BJ (cell line): ENCODE measurements at regions not wholly inside any gene's neighbourhood (a gene's known extent, or its start where the extent isn't known, plus 50 kb on each side); places are given as distances from the start of the nearest gene placed in this dataset.

Experiments
- CTCF ChIA-PET: fragments of 350-600 bp; formaldehyde crosslinking; extraction: SDS; loops from one replicate; lab custom pipeline; 2021; ENCODE audit warnings: antibody characterized with exemption, inconsistent platforms; lab: Yijun Ruan, JAX
- POLR2A ChIA-PET: fragments of 300-600 bp; sonication (Branson Sonifier 250); formaldehyde crosslinking; extraction: SDS; loops from one replicate; lab custom pipeline; 2021; ENCODE audit warnings: antibody characterized with exemption; lab: Charles Lee
- DNase-seq: peaks from one replicate; pipeline ENCODE4 v3.0.0-alpha.2; 2011; ENCODE audit warnings: low read depth
- H3K27me3 ChIP-seq: 2 replicates; pipeline ENCODE4 v1.6.0; 2011; ENCODE audit warnings: low read length; ENCODE audit not compliant: control insufficient read depth, insufficient read depth
- H3K36me3 ChIP-seq: 2 replicates; pipeline ENCODE4 v1.5.1; 2011; ENCODE audit warnings: low read length; ENCODE audit not compliant: control insufficient read depth, insufficient read depth
- H3K4me3 ChIP-seq: 2 replicates; pipeline ENCODE4 v1.5.1; 2011; ENCODE audit warnings: low read depth, mild to moderate bottlenecking, control low read depth, low read length
- TF ChIP-seq, protein P1 (sequence below): IDR thresholded peaks from 2 replicates; pipeline ENCODE4 v1.5.1; 2011; ENCODE audit warnings: low read depth, mild to moderate bottlenecking, control low read depth, inconsistent platforms, low read length, moderate library complexity; ENCODE audit not compliant: insufficient read depth

GRCh38 chr21:38170704-38171682 lies 85.8 kb upstream of the KCNJ15 start:
- Histone ChIP-seq H3K27me3 (no peaks in the 10 kb centered on the region), H3K4me3 (no peak overlapping the region), H3K36me3 (no peaks in the 10 kb centered on the region)
- DNase-seq: no peak
- ChIA-PET CTCF (interaction anchor here (0.6 to 17.0 kb wide), 13 partner anchors 9 to 496 kb away, joined by 3 to 263 read pairs (median 4); no protein-coding TSS in a partner anchor), POLR2A (interaction anchor here (0.6 kb wide), 1 partner anchor 91 kb away, joined by 10 read pairs; no protein-coding TSS in a partner anchor)
- TF ChIP-seq, protein P1, sequence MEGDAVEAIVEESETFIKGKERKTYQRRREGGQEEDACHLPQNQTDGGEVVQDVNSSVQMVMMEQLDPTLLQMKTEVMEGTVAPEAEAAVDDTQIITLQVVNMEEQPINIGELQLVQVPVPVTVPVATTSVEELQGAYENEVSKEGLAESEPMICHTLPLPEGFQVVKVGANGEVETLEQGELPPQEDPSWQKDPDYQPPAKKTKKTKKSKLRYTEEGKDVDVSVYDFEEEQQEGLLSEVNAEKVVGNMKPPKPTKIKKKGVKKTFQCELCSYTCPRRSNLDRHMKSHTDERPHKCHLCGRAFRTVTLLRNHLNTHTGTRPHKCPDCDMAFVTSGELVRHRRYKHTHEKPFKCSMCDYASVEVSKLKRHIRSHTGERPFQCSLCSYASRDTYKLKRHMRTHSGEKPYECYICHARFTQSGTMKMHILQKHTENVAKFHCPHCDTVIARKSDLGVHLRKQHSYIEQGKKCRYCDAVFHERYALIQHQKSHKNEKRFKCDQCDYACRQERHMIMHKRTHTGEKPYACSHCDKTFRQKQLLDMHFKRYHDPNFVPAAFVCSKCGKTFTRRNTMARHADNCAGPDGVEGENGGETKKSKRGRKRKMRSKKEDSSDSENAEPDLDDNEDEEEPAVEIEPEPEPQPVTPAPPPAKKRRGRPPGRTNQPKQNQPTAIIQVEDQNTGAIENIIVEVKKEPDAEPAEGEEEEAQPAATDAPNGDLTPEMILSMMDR: peak; percentile 40; the same call in 1 of the 2 replicates

DNA sequence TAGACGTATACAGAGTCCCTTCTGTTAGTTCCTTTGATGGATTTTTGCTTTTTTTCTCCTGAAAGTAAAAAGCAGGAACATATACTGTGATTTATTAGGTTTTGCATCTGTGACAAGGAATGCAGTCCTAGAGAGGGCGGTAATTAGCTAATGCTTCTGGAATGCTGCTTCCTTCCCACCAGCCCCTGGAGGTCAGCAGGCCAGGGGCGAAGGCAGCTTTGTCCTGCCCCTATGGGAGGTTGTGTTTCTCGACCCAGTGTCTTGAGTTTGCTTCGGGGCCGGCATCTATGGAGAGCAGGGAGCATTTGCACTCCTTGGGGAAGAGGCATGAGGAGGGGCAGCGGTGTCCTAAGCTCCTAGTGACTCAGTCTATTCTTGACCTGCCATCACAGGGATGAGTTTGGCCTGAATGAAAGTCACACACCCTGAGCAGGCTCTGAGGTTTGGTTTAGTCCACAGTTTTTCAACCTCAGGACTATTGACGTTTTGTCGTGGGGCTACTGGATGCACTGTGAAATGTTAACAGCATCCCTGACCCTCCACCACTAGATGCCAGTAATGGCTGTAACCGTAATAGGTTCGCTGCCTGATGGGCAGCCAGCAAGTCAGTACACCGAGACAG lies 85.0 kb upstream of the KCNJ15 start:
- ChIA-PET CTCF (interaction anchor here (0.6 to 17.0 kb wide), 7 partner anchors 8 to 497 kb away, joined by 3 to 263 read pairs (median 5); no protein-coding TSS in a partner anchor), POLR2A (interaction anchor here (0.6 kb wide), 1 partner anchor 90 kb away, joined by 10 read pairs; no protein-coding TSS in a partner anchor)
- no peaks in the 10 kb centered on the region for H3K27me3 ChIP-seq
- TF ChIP-seq, protein P1: no peak
- DNase-seq: no peak
- no peaks in the 10 kb centered on the region for H3K36me3 ChIP-seq
- no peak overlapping the region for H3K4me3 ChIP-seq

- Histone ChIP-seq H3K36me3 (no peaks in the 10 kb centered on the region), H3K27me3 (no peaks in the 10 kb centered on the region), H3K4me3 (no peak overlapping the region)
- POLR2A ChIA-PET: no interaction called here
- TF ChIP-seq, protein P1: no peak
- DNase-seq: no peak
- CTCF ChIA-PET: interaction anchor here (1.0 to 7.6 kb wide), 5 partner anchors 16 to 183 kb away, joined by 3 to 47 read pairs (median 5); no protein-coding TSS in a partner anchor
Measured at GRCh38 chr21:38173276-38174035, 83.3 kb upstream of the KCNJ15 start.

DNA sequence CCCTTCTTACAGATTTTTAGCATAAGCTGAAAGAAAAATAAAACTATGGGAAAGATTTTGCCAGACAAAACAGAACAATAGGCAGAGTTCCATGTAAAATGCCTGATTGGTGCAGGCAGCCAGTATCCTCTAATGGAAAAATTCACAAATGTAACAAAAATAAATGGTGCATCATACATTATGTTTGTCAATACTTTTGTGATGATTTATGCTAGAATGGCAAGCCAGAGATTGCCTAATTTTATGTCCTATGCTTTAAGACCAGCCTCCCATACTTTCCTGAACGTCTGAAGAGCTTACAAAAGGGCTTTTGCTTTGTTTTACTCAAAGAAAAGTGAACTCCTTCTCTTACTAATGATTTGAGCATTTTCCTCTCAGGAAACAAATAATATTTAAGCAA lies 81.5 kb upstream of the KCNJ15 start:
- ChIA-PET CTCF (interaction anchor here (1.1 kb wide), 1 partner anchor 48 kb away, joined by 3 read pairs; no protein-coding TSS in a partner anchor), POLR2A (no interaction called here)
- Histone ChIP-seq H3K36me3 (no peaks in the 10 kb centered on the region), H3K27me3 (no peaks in the 10 kb centered on the region), H3K4me3 (no peak overlapping the region)
- TF ChIP-seq, protein P1: no peak
- DNase-seq: no peak
